ENCODE measurements at regions not wholly inside any gene's neighbourhood (a gene's known extent, or its start where the extent isn't known, plus 50 kb on each side); places are given as distances from the start of the nearest gene placed in this dataset.
"Not testable (repeated sequence)": the region's sequence is repeated elsewhere in the genome, so short reads cannot be mapped to it uniquely, and the experiment has no call there.

- DNase-seq (ENCODE audit: low read depth in 2 of 2, low spot score in 1 of 2): no peak
Measured at GRCh38 chr10:131363416-131363815, 51.9 kb upstream of the TCERG1L start.

DNA sequence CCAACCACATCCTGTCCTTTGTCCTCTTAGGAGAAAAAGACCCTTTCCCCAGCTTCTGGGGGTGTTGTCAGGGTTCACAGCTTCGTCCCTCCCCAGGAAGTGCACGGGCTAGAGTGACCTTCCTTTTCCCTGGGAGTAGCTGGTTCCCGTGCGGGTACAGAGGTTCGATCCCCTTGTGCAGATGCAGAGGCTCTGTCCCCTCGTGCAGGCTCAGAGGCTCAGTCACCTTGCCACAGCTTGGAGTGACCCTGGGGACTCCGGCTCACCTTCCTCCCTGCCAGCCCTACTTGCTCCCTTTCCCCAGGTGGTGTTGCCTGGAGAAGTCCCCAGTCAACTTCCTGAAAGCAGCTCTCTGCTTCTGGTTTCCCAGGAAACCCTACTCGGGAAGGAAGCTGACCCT lies 60.0 kb upstream of the TCERG1L start:
- no peak for DNase-seq (ENCODE audit: low read depth in 2 of 2, low spot score in 1 of 2)

DNA sequence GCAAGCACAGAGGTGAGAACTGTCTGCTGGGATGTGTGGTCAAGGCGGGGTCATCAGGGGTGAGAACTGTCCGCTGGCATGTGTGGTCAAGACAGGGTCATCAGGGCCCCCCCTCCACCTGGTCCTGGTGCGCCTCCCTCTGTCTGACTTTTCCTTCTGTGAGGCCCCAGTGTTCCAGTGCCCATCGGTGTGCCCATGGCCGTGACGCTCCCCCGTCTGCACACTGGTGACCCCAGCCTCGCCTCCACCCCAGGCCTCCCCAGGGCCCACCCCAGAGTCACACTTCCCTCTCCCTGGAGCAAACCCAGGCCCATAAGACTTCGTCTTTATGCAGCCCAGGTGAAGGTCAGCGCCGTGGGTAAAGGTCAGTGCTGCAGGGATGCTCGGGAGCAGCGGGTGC lies 70.1 kb upstream of the TCERG1L start:
- no peak for DNase-seq (ENCODE audit: low read depth in 2 of 2, low spot score in 1 of 2)

- not testable (repeated sequence) for DNase-seq (ENCODE audit: low read depth in 2 of 2, low spot score in 1 of 2)
Measured at GRCh38 chr10:131385161-131385872, 73.8 kb upstream of the TCERG1L start.

- DNase-seq (ENCODE audit: low read depth in 2 of 2, low spot score in 1 of 2): no peak
Measured at GRCh38 chr10:131387018-131387529, 75.6 kb upstream of the TCERG1L start.

GRCh38 chr10:131391936-131392335 lies 80.4 kb upstream of the TCERG1L start:
- DNase-seq (ENCODE audit: low read depth in 2 of 2, low spot score in 1 of 2): no peak

DNA sequence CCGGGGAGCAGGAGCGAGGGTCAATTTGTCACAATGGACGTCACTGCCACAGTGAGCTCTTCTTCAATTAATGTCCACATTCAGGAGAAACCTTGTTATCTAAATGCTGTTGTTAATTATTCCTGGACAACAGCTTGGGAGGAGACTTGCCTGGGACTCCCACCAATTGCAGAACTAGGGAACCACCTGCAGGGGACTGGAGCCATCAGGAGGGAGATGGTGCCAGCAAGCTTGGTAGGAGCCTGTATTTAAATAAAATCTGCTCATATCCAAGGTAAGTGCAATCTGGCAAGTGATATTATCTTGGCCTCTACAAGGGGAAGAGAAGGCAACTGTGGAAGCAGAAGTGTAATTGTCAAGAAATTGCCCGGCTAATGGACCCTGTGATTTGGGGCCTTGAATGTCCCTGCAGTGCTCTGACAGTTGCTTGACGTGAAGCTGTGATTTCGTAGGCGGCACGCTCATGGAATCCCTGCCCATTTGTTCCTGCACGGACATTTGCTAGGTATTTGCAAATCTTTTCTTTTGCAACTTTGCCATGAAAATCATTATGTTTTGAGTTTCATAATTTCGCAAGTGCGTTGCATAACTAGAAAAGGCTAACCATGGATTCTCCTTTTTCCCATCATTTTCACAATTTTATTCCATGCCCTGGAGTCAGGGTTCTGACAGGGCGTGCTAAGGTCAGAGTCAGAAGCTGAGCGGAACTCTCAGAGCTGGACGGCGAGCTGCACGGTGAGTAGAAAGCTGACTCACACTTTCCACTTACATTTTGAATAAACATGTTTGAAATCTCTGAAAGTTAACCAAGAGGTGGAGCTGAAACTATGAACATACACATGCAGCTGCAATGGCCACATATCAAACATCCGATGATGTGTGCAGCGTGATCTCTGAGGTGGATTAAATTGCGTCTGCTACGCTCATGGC lies 84.9 kb upstream of the TCERG1L start:
- no peak for DNase-seq (ENCODE audit: low read depth in 2 of 2, low spot score in 1 of 2)

GRCh38 chr10:131398166-131398565 lies 86.6 kb upstream of the TCERG1L start:
- DNase-seq (ENCODE audit: low read depth in 2 of 2, low spot score in 1 of 2): no peak

GRCh38 chr10:131399981-131400380 lies 88.5 kb upstream of the TCERG1L start:
- no peak for DNase-seq (ENCODE audit: low read depth in 2 of 2, low spot score in 1 of 2)

GRCh38 chr10:131400513-131400912 lies 89.0 kb upstream of the TCERG1L start:
- no peak for DNase-seq (ENCODE audit: low read depth in 2 of 2, low spot score in 1 of 2)

- DNase-seq (ENCODE audit: low read depth in 2 of 2, low spot score in 1 of 2): no peak
Measured at GRCh38 chr10:131402771-131403650, 91.5 kb upstream of the TCERG1L start.

- no peak for DNase-seq (ENCODE audit: low read depth in 2 of 2, low spot score in 1 of 2)
Measured at GRCh38 chr10:131403936-131404335, 92.4 kb upstream of the TCERG1L start.

DNA sequence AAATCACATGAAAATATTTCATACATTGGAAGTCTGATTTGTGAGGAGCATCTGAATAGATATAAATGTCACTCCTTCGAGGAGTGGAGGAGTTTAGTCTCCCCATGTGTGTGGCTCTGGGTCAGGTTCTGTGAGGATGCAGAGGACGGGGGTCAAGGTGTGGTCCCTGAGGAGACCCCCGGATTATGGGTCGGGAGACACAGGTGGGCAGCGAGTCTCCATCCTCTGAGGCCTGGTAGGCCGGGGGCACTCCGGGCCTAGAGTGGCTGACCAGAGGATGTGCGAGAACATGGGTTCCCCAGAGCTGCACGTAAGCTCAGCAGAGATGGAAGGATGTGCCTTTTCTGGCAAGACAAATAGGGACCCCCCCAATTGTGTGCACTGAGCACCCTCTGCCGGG lies 93.4 kb upstream of the TCERG1L start:
- no peak for DNase-seq (ENCODE audit: low read depth in 2 of 2, low spot score in 1 of 2)

GRCh38 chr10:131406676-131407392 lies 95.3 kb upstream of the TCERG1L start:
- no peak for DNase-seq (ENCODE audit: low read depth in 2 of 2, low spot score in 1 of 2)

DNA sequence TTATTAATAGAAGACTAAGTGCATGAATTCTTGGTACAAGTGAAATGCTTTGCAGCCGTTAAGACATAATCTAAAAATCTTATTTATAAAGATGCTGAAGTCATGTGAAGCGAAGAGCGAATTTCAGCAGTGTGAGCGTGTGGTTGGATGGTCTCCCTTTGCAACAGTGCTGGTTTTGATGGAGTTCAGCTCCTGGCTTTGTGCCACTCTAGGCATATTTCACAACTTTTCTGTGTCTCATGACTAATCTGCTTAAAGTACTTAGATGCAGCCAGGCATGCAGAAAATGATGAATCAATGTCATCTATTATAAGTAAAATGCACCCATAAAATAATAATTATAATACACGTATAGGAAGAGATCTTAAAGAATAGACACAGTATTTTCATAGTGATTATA lies 107.2 kb upstream of the TCERG1L start:
- DNase-seq (ENCODE audit: low read depth in 2 of 2, low spot score in 1 of 2): no peak

- DNase-seq (ENCODE audit: low read depth in 2 of 2, low spot score in 1 of 2): no peak
Measured at GRCh38 chr10:131419797-131420196, 108.3 kb upstream of the TCERG1L start.

DNA sequence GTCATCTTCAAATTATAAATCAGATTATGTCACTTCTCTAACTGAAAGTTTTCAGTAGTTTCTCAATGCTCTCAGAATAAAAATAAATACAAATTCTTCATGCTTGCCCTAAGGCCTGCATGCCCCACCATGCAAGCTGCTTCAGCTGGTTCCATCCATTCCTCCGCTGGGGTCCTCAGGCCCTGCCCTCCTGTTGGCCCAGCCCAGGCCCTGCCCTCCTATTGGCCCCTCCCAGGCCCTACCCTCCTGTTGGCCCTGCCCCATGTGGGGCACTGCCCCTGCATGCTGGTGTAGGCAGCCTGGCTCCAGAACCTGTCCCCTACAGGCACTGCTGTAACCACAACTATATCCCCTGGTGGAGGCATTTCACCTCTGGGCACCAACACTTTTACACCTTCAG lies 109.3 kb upstream of the TCERG1L start:
- DNase-seq (ENCODE audit: low read depth in 2 of 2, low spot score in 1 of 2): no peak

DNA sequence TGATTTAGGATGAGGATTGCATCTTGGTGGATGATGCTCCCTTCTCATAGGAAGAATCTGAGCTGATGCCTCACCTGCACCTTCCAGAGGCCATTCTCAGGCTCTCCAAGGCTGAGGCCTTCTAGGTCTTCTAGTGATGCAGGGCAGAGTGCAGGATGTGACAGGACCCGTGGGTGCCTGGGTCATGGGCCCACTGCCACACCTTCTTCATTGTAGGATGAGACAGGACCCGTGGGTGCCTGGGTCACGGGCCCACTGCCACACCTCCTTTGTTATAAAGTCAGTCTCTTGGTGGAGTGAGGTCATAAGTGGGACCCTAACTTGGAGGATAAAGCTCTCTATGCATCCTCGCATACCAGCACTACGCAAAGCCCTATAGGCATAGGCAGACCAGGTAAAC lies 109.9 kb upstream of the TCERG1L start:
- no peak for DNase-seq (ENCODE audit: low read depth in 2 of 2, low spot score in 1 of 2)

DNA sequence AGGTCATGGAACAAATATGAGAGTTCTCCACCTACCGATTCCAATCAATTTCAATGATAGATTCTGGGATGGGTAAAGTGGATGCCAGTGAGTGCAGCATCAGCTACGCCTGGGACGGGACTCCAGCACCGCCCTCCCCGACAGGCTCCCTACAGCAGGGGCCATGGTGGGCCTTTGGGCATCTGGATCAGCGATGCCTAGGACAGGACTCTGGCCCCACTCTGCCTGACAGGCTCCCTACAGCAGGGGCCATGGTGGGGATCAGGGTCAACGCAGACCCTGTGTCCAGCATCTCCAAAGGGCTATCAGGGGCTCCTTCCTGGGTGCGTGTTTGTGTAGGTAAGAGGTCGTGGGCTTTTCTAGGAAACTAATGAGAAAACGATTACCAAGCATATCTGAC lies 111.2 kb upstream of the TCERG1L start:
- DNase-seq (ENCODE audit: low read depth in 2 of 2, low spot score in 1 of 2): no peak

- DNase-seq (ENCODE audit: low read depth in 2 of 2, low spot score in 1 of 2): no peak
Measured at GRCh38 chr10:131424053-131424452, 112.5 kb upstream of the TCERG1L start.
